ENCODE measurements at regions not wholly inside any gene's neighbourhood (a gene's known extent, or its start where the extent isn't known, plus 50 kb on each side); places are given as distances from the start of the nearest gene placed in this dataset.

GRCh38 chr2:215660687-215661086 is 224.8 kb upstream of the FN1 start:
- no peak for TF ChIP-seq HDAC2 (IDR thresholded peaks at IDR 0.05; ENCODE audit: borderline replicate concordance in 1 of 2, low read depth in 2 of 2, low read length in 2 of 2)
- TF ChIP-seq EZH2 (IDR thresholded peaks at IDR 0.05; ENCODE audit: low read depth, low read length, severe bottlenecking), result no peak
- TF ChIP-seq CTCF (IDR thresholded peaks at IDR 0.05; ENCODE audit: control extremely low read depth in 1 of 3, insufficient read depth in 1 of 3, low read depth in 1 of 3, low read length in 3 of 3), result no peak
- no peak for TF ChIP-seq EP300 (IDR thresholded peaks at IDR 0.05; ENCODE audit: borderline replicate concordance in 1 of 2, low read depth in 2 of 2, low read length in 2 of 2)

All from H1 (cell line).